Lung (tissue), 11 donors: ENCODE measurements at regions not wholly inside any gene's neighbourhood (a gene's known extent, or its start where the extent isn't known, plus 50 kb on each side); places are given as distances from the start of the nearest gene placed in this dataset.
A peak's percentile ranks its signal among the peaks of the same experiment; 100 is the strongest.

Experiments used
- ATAC-seq: fragments of 200-7000 bp; cut with Tn5 transposase; one replicate; pipeline ENCODE4 v1.9.1; 2020; ENCODE audit warnings: moderate number of reproducible peaks; ENCODE audit not compliant: insufficient read depth, low FRiP score
- DNase-seq, 3 donors: peaks; one replicate each; pipeline ENCODE4 v3.0.0-alpha.2; 2013 to 2017
- H3K27ac ChIP-seq, 2 donors: one replicate each; pipeline ENCODE4 v1.5.1; 2013; ENCODE audit warnings: mild to moderate bottlenecking in 2 of 2, moderate library complexity in 2 of 2, control low read depth in 1 of 2, inconsistent platforms in 1 of 2, low read depth in 1 of 2, low read length in 1 of 2
- H3K27me3 ChIP-seq, 3 donors: one replicate each; pipeline ENCODE4 v1.5.1; 2013; ENCODE audit warnings: low read length in 2 of 3; ENCODE audit not compliant: control insufficient read depth in 3 of 3, insufficient read depth in 3 of 3
- H3K36me3 ChIP-seq, 4 donors: one replicate each; pipeline ENCODE4 v1.5.1; 2013; ENCODE audit warnings: low read length in 4 of 4, mild to moderate bottlenecking in 1 of 4, moderate library complexity in 1 of 4; ENCODE audit not compliant: control insufficient read depth in 4 of 4, insufficient read depth in 4 of 4
- H3K4me1 ChIP-seq, 5 donors: one replicate each; pipeline ENCODE4 v1.5.1; 2013; ENCODE audit warnings: low read length in 5 of 5, mild to moderate bottlenecking in 2 of 5, moderate library complexity in 1 of 5; ENCODE audit not compliant: control insufficient read depth in 5 of 5, insufficient read depth in 5 of 5
- H3K4me3 ChIP-seq: one replicate; pipeline ENCODE4 v1.5.1; 2013; ENCODE audit warnings: mild to moderate bottlenecking, control low read depth, moderate library complexity
- H3K9ac ChIP-seq, 2 donors: one replicate each; pipeline ENCODE4 v1.5.1; 2013; ENCODE audit warnings: low read length in 2 of 2, control low read depth in 1 of 2; ENCODE audit not compliant: insufficient read depth in 1 of 2
- H3K9me3 ChIP-seq, 4 donors: one replicate each; pipeline ENCODE4 v1.5.1; 2013; ENCODE audit warnings: low read length in 3 of 4, mild to moderate bottlenecking in 1 of 4, moderate library complexity in 1 of 4; ENCODE audit not compliant: control insufficient read depth in 4 of 4, insufficient read depth in 3 of 4
- CTCF ChIP-seq: IDR thresholded peaks from 2 replicates; pipeline ENCODE4 v1.5.1; 2012; ENCODE audit warnings: mild to moderate bottlenecking; ENCODE audit errors: control extremely low read depth, extremely low read depth
- WGBS, 2 donors: extraction: QIAGEN DNeasy Blood & Tissue Kit; methylation state at CpG; one replicate each; pipeline ENCODE4 v1.1.7; 2013; 5-methylcytosine and 5-hydroxymethylcytosine counted together
- donor health status: control.
- donor health status: control.
- donor health status: Bipolar disorder and iron deficiency.
- donor health status: healthy.
- donor health status: DM: yes; HTN: yes; CAD: no.

- Histone ChIP-seq H3K4me1 (peaks cover 0 to 7% (median 0%) of the 10 kb centered on the region in 5 donors), H3K27ac (no peak overlapping the region), H3K27me3 (peaks cover 0 to 7% (median 2%) of the 10 kb centered on the region in 3 donors), H3K36me3 (no peaks in the 10 kb centered on the region), H3K9me3 (peaks cover 0 to 2% (median 0%) of the 10 kb centered on the region in 4 donors), H3K9ac (no peak overlapping the region), H3K4me3 (no peak overlapping the region)
- WGBS, 2 donors, result 76 to 84% methylated on average over 1 of the region's 1 CpG
- ATAC-seq, result no peak
- no peak for DNase-seq
- no peak for TF ChIP-seq CTCF
Observed at GRCh38 chrX:42930951-42931350, 153.0 kb upstream of the PPP1R2C start.

DNA sequence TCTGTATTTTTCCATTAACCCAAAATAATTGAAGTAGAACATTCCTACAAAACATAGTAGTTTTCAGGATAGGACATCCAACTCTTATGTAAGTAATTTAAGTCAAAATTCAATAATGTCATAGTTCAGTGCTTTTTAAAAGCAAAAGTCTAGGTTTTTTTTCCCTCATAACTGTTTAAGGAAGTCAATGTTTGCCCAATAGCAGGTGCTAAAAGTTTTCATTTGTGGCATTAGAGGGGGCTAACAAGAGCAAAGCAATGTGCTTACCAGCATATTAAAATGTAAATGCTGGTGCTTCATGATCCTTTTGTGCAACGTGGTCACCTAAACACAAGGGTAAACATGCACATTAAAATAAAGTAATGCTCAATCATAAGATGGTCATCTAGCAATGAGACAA, 155.2 kb upstream of the PPP1R2C start:
- H3K27ac ChIP-seq, result no peak overlapping the region
- WGBS, 2 donors, result 43% methylated on average over 1 of the region's 1 CpG
- DNase-seq, result no peak
- ATAC-seq, result no peak
- peaks cover 0 to 2% (median 0%) of the 10 kb centered on the region in 4 donors for H3K9me3 ChIP-seq
- peaks cover 0 to 3% (median 2%) of the 10 kb centered on the region in 3 donors for H3K27me3 ChIP-seq
- H3K4me1 ChIP-seq, result peaks cover 0 to 7% (median 0%) of the 10 kb centered on the region in 5 donors
- H3K4me3 ChIP-seq, result no peak overlapping the region
- no peak for TF ChIP-seq CTCF
- no peaks in the 10 kb centered on the region for H3K36me3 ChIP-seq
- no peak overlapping the region for H3K9ac ChIP-seq

DNA sequence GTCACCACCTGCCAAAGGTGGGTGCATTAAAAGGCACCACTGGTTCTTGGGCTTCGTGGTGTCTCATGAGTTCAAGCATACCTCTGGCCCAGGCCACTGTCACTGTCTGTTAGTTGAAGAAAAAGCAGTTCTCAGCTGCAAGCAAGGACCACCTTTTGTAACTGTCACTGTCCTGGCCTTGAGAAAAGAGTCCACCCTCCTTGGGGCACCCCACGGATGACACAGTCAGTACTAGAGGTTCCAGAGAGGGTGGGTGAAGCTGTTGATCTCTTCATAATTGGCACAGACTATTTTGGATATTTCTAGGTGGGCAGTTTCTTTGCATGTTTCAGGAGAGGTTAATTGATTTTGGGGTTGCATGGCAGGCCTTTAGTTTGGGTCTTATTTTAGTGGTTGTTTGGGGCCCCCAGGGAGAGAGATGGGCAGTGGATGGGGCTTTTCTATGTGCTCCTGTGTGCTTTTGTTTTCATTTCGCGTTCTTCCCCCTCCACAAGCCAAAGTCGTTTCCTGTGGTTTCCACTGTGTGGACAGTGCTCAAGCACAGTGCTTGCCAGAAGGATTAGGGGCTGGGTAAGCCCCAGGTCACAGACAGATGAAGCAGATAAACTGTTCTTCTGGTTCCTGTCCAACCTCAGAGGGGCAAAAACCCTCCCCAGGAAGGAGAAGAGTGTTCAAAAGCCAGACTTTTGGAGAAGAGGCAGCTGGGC, 156.2 kb upstream of the PPP1R2C start:
- ATAC-seq (no peak), DNase-seq (peak in 2 of 3 donors; percentile 7 to 43)
- H3K4me1 ChIP-seq, result peaks cover 0 to 7% (median 0%) of the 10 kb centered on the region in 5 donors
- no peak overlapping the region for H3K9ac ChIP-seq
- H3K27ac ChIP-seq, result no peak overlapping the region
- no peaks in the 10 kb centered on the region for H3K36me3 ChIP-seq
- H3K27me3 ChIP-seq, result no peaks in the 10 kb centered on the region
- H3K4me3 ChIP-seq, result no peak overlapping the region
- TF ChIP-seq CTCF, result no peak
- peaks cover 0 to 3% (median 1%) of the 10 kb centered on the region in 4 donors for H3K9me3 ChIP-seq
- WGBS, 2 donors, result 26 to 35% methylated on average over 5 of the region's 5 CpGs
